CD14-positive monocyte (primary cell): ENCODE measurements at regions not wholly inside any gene's neighbourhood (a gene's known extent, or its start where the extent isn't known, plus 50 kb on each side); places are given as distances from the start of the nearest gene placed in this dataset.

Experiments
- DNase-seq, 3 donors: peaks; one replicate each; pipeline ENCODE4 v3.0.0-alpha.2; 2011 to 2022
- H2AFZ ChIP-seq: 2 replicates; pipeline ENCODE4 v1.6.0; 2012; ENCODE audit warnings: mild to moderate bottlenecking, low read depth, low read length, inconsistent platforms; ENCODE audit not compliant: insufficient read depth, poor library complexity, severe bottlenecking
- H3K27ac ChIP-seq, 2 donors: 1 replicate in 1 of 2; 2 replicates in 1 of 2; pipeline ENCODE4 v1.5.1; 2012 to 2013; ENCODE audit warnings: low read length in 2 of 2, control low read depth in 1 of 2, inconsistent platforms in 1 of 2, low read depth in 1 of 2, mild to moderate bottlenecking in 1 of 2
- H3K27me3 ChIP-seq, 2 donors: one replicate each; pipeline versions ENCODE4 v1.6.0 to v1.6.1; 2011 to 2013; ENCODE audit warnings: low read length in 2 of 2; ENCODE audit not compliant: control insufficient read depth in 2 of 2, insufficient read depth in 2 of 2
- H3K36me3 ChIP-seq, 2 donors: replicated peaks in 1 of 2; 1 replicate in 1 of 2; 2 replicates in 1 of 2; pipeline versions ENCODE4 v1.5.1 to v1.6.1; 2012 to 2013; ENCODE audit warnings: low read length in 2 of 2, control low read depth in 1 of 2, inconsistent platforms in 1 of 2, mild to moderate bottlenecking in 1 of 2; ENCODE audit not compliant: insufficient read depth in 2 of 2, control insufficient read depth in 1 of 2
- H3K4me1 ChIP-seq, 2 donors: 1 replicate in 1 of 2; 2 replicates in 1 of 2; pipeline versions ENCODE4 v1.5.1 to v1.6.1; 2012 to 2013; ENCODE audit warnings: low read length in 2 of 2, control low read depth in 1 of 2, inconsistent platforms in 1 of 2, mild to moderate bottlenecking in 1 of 2, moderate library complexity in 1 of 2; ENCODE audit not compliant: insufficient read depth in 2 of 2, control insufficient read depth in 1 of 2
- H3K4me2 ChIP-seq: replicated peaks from 2 replicates; pipeline ENCODE3; 2012; ENCODE audit warnings: low read length, moderate library complexity, mild to moderate bottlenecking; ENCODE audit not compliant: poor library complexity, severe bottlenecking; ENCODE audit errors: extremely low read depth
- H3K4me3 ChIP-seq, 3 experiments: fragments of 200-600 bp in 1 of 3; sonication (generic) in 1 of 3; replicated peaks in 1 of 3; 1 replicate in 2 of 3; 2 replicates in 1 of 3; pipeline ENCODE4 v1.5.1; 2011 to 2013; ENCODE audit warnings: low read length in 3 of 3, mild to moderate bottlenecking in 3 of 3, control low read depth in 2 of 3, low read depth in 2 of 3, inconsistent platforms in 1 of 3, moderate library complexity in 1 of 3
- H3K79me2 ChIP-seq: 2 replicates; pipeline ENCODE4 v1.6.0; 2012; ENCODE audit warnings: mild to moderate bottlenecking, control low read depth, inconsistent platforms, low read length, moderate library complexity; ENCODE audit not compliant: insufficient read depth
- H3K9ac ChIP-seq: 2 replicates; pipeline ENCODE4 v1.6.0; 2017; ENCODE audit warnings: low read length, mild to moderate bottlenecking; ENCODE audit not compliant: insufficient read depth, poor library complexity, severe bottlenecking
- H3K9me3 ChIP-seq, 2 donors: replicated peaks in 1 of 2; 1 replicate in 1 of 2; 2 replicates in 1 of 2; pipeline versions ENCODE4 v1.5.1 to v1.6.1; 2012 to 2013; ENCODE audit warnings: low read length in 2 of 2, control low read depth in 1 of 2; ENCODE audit not compliant: control insufficient read depth in 1 of 2, insufficient read depth in 1 of 2
- H4K20me1 ChIP-seq: 2 replicates; pipeline ENCODE4 v1.6.0; 2012; ENCODE audit warnings: mild to moderate bottlenecking, low read length, control low read depth, moderate library complexity; ENCODE audit not compliant: insufficient read depth
- H3K27ac Mint-ChIP-seq, 7 donors: one replicate each; pipeline ENCODE4 v1.8.0; 2020; ENCODE audit warnings: mild to moderate bottlenecking in 7 of 7, mixed read lengths in 7 of 7, moderate library complexity in 6 of 7, inconsistent platforms in 2 of 7
- H3K27me3 Mint-ChIP-seq, 3 donors: one replicate each; pipeline ENCODE4 v1.8.0; 2021 to 2022; ENCODE audit warnings: low read depth in 3 of 3, mild to moderate bottlenecking in 3 of 3, mixed read lengths in 3 of 3, moderate library complexity in 3 of 3, inconsistent platforms in 1 of 3
- H3K36me3 Mint-ChIP-seq, 2 donors: one replicate each; pipeline ENCODE4 v1.8.0; 2020; ENCODE audit warnings: mixed read lengths in 2 of 2, inconsistent platforms in 1 of 2, mild to moderate bottlenecking in 1 of 2
- H3K4me1 Mint-ChIP-seq: one replicate; pipeline ENCODE4 v1.8.0; 2020; ENCODE audit warnings: mild to moderate bottlenecking, mixed read lengths
- H3K4me3 Mint-ChIP-seq, 2 donors: one replicate each; pipeline ENCODE4 v1.8.0; 2020; ENCODE audit warnings: mild to moderate bottlenecking in 2 of 2, mixed read lengths in 2 of 2, moderate library complexity in 1 of 2
- H3K9me3 Mint-ChIP-seq, 7 donors: one replicate each; pipeline ENCODE4 v1.8.0; 2020 to 2022; ENCODE audit warnings: mixed read lengths in 7 of 7, mild to moderate bottlenecking in 6 of 7, moderate library complexity in 6 of 7, inconsistent platforms in 2 of 7
- CTCF ChIP-seq: fragments of 200-600 bp; IDR thresholded peaks from one replicate; pipeline ENCODE4 v1.8.0; 2022; ENCODE audit warnings: antibody characterized with exemption, mild to moderate bottlenecking
- WGBS: methylation state at CpG from one replicate; pipeline ENCODE4 v1.1.5; 2013; ENCODE audit warnings: missing lambda C conversion rate; ENCODE audit not compliant: insufficient coverage; 5-methylcytosine and 5-hydroxymethylcytosine counted together
- intact Hi-C, 2 donors: fragments of 100-400 bp; cut with micrococcal nuclease; formaldehyde crosslinking; loops; one replicate each; pipeline versions ENCODE4 v1.15.0 to v1.15.1; 2023

GRCh38 chrX:113545040-113545439, 704.4 kb upstream of the AMOT start:
- H4K20me1 ChIP-seq: no peaks in the 10 kb centered on the region
- no peak overlapping the region for H3K4me2 ChIP-seq
- no peaks in the 10 kb centered on the region for H3K36me3 ChIP-seq
- H3K79me2 ChIP-seq: no peaks in the 10 kb centered on the region
- Mint-ChIP-seq H3K9me3 (peaks cover 0 to 7% (median 3%) of the 10 kb centered on the region in 7 donors), H3K4me3 (no peak overlapping the region), H3K36me3 (no peaks in the 10 kb centered on the region), H3K27me3 (no peaks in the 10 kb centered on the region), H3K27ac (no peak overlapping the region), H3K4me1 (no peaks in the 10 kb centered on the region)
- TF ChIP-seq CTCF: no peak
- H3K4me3 ChIP-seq: no peak overlapping the region
- intact Hi-C loops: no loop called here
- no peak overlapping the region for H3K27ac ChIP-seq
- peaks cover 0 to 12% of the 10 kb centered on the region in 2 donors for H3K9me3 ChIP-seq
- no peak overlapping the region for H2AFZ ChIP-seq
- WGBS: no CpG with 5 or more reads among the region's 1 CpG
- no peaks in the 10 kb centered on the region for H3K4me1 ChIP-seq
- H3K27me3 ChIP-seq: no peaks in the 10 kb centered on the region
- no peak overlapping the region for H3K9ac ChIP-seq
- DNase-seq: no peak

GRCh38 chrX:113539599-113540356, 699.1 kb upstream of the AMOT start:
- intact Hi-C loops: no loop called here
- H3K4me1 ChIP-seq: no peaks in the 10 kb centered on the region
- no peak for TF ChIP-seq CTCF
- H2AFZ ChIP-seq: no peak overlapping the region
- H3K27me3 Mint-ChIP-seq: no peaks in the 10 kb centered on the region
- H3K4me2 ChIP-seq: no peak overlapping the region
- no peak overlapping the region for H3K27ac ChIP-seq
- peaks cover 0 to 3% (median 0%) of the 10 kb centered on the region in 7 donors for H3K9me3 Mint-ChIP-seq
- no CpG with 5 or more reads among the region's 2 CpGs for WGBS
- H3K36me3 Mint-ChIP-seq: no peaks in the 10 kb centered on the region
- no peaks in the 10 kb centered on the region for H3K79me2 ChIP-seq
- no peak overlapping the region for H3K4me3 ChIP-seq
- no peak overlapping the region for H3K4me3 Mint-ChIP-seq
- no peak overlapping the region for H3K27ac Mint-ChIP-seq
- H3K36me3 ChIP-seq: no peaks in the 10 kb centered on the region
- no peak overlapping the region for H3K9ac ChIP-seq
- no peaks in the 10 kb centered on the region for H4K20me1 ChIP-seq
- no peaks in the 10 kb centered on the region for H3K27me3 ChIP-seq
- DNase-seq: no peak
- no peaks in the 10 kb centered on the region for H3K4me1 Mint-ChIP-seq
- no peaks in the 10 kb centered on the region for H3K9me3 ChIP-seq
